D721Med (cell line): ENCODE measurements at regions not wholly inside any gene's neighbourhood (a gene's known extent, or its start where the extent isn't known, plus 50 kb on each side); places are given as distances from the start of the nearest gene placed in this dataset.

ENCODE experiments used
- DNase-seq: peaks from one replicate; pipeline ENCODE4 v3.0.0; 2011; ENCODE audit warnings: low spot score; ENCODE audit not compliant: insufficient read length
- FAIRE-seq: peaks from 2 replicates; lab custom pipeline; 2011; peaks lifted over from hg19 to GRCh38; lab: Jason Lieb, UNC
- TF ChIP-seq, protein P1 (sequence below): IDR thresholded peaks from 2 replicates; pipeline ENCODE4 v1.5.1; 2012; ENCODE audit warnings: mild to moderate bottlenecking, control low read depth; ENCODE audit not compliant: insufficient read depth; ENCODE audit errors: missing control alignments

DNA sequence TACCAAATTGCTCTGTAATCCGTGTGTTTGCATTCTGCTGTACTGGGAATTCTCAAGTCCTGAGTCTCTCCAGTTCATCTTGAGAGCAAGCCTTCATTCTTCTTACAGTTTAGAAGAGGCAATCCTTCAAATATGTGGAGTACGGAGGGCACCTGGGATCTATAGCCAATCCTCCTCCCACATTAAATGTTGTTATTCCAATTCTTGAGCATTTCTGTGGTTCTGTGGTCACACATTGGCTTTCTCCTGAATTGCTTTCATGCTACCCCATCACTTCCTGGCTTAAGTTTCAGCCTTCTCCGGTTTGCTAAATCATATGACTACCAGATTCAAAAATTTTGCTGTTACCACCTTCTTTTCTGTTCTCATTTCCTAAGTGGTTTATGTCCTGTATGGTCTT, 611.1 kb downstream of the PCDH19 start:
- TF ChIP-seq, protein P1, sequence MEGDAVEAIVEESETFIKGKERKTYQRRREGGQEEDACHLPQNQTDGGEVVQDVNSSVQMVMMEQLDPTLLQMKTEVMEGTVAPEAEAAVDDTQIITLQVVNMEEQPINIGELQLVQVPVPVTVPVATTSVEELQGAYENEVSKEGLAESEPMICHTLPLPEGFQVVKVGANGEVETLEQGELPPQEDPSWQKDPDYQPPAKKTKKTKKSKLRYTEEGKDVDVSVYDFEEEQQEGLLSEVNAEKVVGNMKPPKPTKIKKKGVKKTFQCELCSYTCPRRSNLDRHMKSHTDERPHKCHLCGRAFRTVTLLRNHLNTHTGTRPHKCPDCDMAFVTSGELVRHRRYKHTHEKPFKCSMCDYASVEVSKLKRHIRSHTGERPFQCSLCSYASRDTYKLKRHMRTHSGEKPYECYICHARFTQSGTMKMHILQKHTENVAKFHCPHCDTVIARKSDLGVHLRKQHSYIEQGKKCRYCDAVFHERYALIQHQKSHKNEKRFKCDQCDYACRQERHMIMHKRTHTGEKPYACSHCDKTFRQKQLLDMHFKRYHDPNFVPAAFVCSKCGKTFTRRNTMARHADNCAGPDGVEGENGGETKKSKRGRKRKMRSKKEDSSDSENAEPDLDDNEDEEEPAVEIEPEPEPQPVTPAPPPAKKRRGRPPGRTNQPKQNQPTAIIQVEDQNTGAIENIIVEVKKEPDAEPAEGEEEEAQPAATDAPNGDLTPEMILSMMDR: no peak
- DNase-seq: no peak
- FAIRE-seq: no peak

DNA sequence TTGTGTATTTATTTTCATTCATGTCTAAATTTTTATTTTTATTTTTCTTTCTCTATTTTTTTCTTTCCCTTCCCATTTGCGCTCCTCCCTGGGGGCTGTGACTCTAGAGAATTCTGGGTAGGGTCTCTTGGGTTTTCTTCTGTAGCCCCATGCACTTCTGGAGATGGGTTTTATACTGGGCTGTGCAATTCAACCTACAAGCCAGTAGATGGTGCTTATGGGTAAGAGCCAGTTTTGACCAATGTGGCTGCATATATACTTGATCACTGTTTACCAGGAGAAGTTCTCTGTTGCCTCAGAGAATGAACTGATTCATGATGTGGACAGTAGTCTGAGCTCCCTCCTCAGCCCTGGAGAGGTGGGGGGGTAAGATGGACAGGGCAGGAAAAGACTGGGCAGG, 614.6 kb downstream of the PCDH19 start:
- no peak for DNase-seq
- TF ChIP-seq, protein P1: peak; percentile 25
- no peak for FAIRE-seq

DNA sequence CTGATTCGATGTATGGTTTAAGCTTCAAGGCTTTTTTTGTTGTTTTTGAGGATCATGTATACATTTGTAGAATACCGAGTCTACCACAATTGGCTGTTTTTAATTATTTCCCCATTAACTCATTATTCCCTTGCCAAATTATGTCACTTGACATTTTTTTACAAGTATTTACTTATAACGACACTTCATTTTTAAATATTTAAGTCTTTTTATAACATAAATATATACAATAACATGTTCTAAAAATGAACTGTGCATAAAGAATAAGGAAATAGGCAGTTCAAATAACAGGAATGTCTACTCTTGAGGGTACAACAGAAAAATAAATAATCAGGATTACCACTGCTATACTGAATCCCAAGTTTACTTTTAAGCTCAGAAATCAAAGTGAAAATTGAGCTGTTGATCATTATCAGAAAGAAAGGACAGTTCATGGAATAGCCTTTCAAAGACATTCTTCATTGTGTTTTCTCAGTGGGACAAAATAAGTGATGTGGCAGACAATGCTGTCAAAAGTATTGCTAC, 627.5 kb downstream of the PCDH19 start:
- no peak for FAIRE-seq
- DNase-seq: no peak
- TF ChIP-seq, protein P1: no peak

DNA sequence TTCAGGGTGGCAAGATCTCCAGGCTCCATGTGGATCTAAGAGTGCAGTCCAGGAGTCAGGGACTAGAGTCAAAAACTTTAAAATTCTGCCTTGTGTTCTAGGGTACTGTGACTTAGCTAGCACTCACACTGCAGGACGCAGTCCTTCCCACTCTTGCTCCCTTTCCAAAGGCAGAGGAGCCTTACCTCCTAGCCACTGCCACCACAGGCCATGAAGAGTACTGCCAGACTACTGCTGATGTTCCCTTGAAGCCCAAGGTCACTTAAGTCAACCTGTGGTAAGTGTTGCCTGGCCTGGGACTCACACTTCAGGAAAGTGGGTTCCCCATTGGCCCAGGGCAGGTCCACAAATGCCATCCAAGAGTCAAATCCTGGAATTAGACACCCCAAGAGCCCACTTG, 632.2 kb downstream of the PCDH19 start:
- DNase-seq (no peak), FAIRE-seq (no peak)
- TF ChIP-seq, protein P1: no peak

DNA sequence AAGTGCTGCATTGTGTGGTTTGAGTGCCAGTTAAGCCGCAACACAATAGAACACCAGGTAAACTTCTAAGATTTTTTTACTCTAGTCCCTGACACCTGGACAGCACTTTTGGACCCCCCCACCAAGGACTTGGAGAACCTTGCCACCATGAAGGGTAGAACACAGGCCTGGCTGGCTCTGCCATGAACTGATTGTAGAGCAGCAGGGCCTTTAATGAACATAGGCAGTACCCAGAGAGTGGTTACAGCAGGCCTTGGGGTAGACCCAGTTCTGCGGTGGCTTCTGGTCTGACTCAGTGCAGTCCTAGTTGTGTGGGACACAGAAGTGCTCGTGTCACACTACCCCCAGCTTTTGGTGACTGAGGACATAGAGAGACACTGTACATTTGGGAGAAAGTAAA, 648.3 kb downstream of the PCDH19 start:
- FAIRE-seq (no peak), DNase-seq (no peak)
- TF ChIP-seq, protein P1: no peak

DNA sequence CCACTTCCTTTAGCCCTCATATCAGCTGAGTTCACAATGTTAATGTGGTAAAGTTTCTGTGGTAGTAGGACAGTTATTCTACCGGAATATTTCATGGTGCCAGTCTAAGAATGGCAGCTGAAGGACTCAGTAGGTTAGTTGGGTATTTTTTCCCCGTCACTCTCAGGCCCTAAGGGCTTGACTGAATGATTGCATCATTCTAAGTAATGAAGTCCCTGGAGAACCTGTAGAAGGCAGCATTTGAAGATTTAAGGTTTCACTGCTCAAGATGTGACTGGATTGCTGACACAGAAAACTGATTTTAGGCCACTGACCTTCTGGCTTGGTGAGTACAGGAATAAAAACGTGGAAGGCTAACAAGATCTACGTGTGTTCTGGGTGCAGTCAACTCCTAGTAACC, 657.3 kb downstream of the PCDH19 start:
- TF ChIP-seq, protein P1: no peak
- no peak for DNase-seq
- FAIRE-seq: no peak

DNA sequence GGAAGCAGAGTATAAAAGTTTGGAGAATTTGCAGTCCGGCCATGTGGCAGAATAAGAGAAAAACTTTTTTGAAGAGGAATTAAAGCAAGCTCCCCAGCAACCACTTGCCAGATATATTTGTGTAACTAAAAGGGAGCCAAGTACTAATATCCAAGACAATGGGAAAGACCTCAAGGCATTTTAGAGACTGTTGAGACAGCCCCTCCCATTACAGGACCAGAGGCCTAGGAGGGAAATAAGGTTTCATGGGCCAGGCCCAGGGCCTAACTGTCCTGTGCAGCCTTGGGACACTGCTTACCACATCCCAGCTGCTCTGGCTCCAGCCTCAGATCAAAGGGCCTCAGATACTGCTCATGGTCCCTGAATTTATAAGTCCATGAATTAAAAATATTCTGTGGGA, 659.4 kb downstream of the PCDH19 start:
- TF ChIP-seq, protein P1: no peak
- no peak for DNase-seq
- no peak for FAIRE-seq
